Activated CD4-positive, alpha-beta memory T cell treated with anti-CD3 and anti-CD28 coated beads for 36 hours (primary cell): ENCODE measurements at regions not wholly inside any gene's neighbourhood (a gene's known extent, or its start where the extent isn't known, plus 50 kb on each side); places are given as distances from the start of the nearest gene placed in this dataset.
"Not testable (repeated sequence)": the region's sequence is repeated elsewhere in the genome, so short reads cannot be mapped to it uniquely, and the experiment has no call there.

Experiments used
- CTCF ChIA-PET: fragments of 350-600 bp; sonication (Branson Sonifier 250); formaldehyde crosslinking; loops from one replicate; lab custom pipeline; 2021; ENCODE audit warnings: antibody characterized with exemption, inconsistent platforms; lab: Charles Lee
- POLR2A ChIA-PET: fragments of 350-600 bp; sonication (Branson Sonifier 250); formaldehyde crosslinking; loops from one replicate; lab custom pipeline; 2021; ENCODE audit warnings: antibody characterized with exemption; lab: Charles Lee
- DNase-seq: peaks from one replicate; pipeline ENCODE4 v3.0.0-alpha.2; 2020
- H3K27ac Mint-ChIP-seq: one replicate; pipeline ENCODE4 v1.8.0; 2021; ENCODE audit warnings: mixed read lengths
- H3K27me3 Mint-ChIP-seq: one replicate; pipeline ENCODE4 v1.8.0; 2021; ENCODE audit warnings: mixed read lengths
- H3K36me3 Mint-ChIP-seq: one replicate; pipeline ENCODE4 v1.8.0; 2021; ENCODE audit warnings: mixed read lengths
- H3K4me1 Mint-ChIP-seq: one replicate; pipeline ENCODE4 v1.8.0; 2021; ENCODE audit warnings: low read depth, mixed read lengths
- H3K4me3 Mint-ChIP-seq: one replicate; pipeline ENCODE4 v1.8.0; 2021; ENCODE audit warnings: mild to moderate bottlenecking, mixed read lengths
- H3K9me3 Mint-ChIP-seq: one replicate; pipeline ENCODE4 v1.8.0; 2021; ENCODE audit warnings: mixed read lengths
- intact Hi-C: fragments of 100-400 bp; cut with micrococcal nuclease; formaldehyde crosslinking; loops from one replicate; pipeline ENCODE4 v1.15.1; 2023

DNA sequence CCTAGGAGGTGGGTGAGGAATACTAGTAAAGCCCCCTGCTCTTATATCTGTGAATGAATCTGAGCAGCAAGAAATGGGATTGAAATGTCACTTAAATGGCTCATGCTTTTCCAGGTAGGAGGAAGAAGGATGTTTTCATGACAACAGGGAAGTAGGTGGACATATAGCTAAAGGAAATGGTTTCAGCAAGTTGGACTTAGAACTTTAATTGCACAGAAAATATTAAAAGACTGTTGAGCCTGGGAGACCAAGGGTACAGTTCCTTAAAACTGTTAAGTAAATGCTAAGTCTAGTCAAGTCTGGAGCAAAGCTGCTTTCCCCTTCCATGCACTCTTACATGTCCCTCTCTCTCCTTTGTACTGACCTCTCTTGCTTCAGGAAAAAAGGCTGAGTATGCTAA is 301.3 kb downstream of the HGF start:
- ChIA-PET CTCF (interaction anchor here (1.5 kb wide), 1 partner anchor 772 kb away, joined by 3 read pairs; no protein-coding TSS in a partner anchor), POLR2A (no interaction called here)
- no peak for DNase-seq
- Mint-ChIP-seq H3K4me3 (no peak overlapping the region), H3K27me3 (no peaks in the 10 kb centered on the region), H3K36me3 (no peaks in the 10 kb centered on the region), H3K27ac (no peak overlapping the region), H3K4me1 (no peaks in the 10 kb centered on the region), H3K9me3 (no peaks in the 10 kb centered on the region)
- intact Hi-C loops: no loop called here

DNA sequence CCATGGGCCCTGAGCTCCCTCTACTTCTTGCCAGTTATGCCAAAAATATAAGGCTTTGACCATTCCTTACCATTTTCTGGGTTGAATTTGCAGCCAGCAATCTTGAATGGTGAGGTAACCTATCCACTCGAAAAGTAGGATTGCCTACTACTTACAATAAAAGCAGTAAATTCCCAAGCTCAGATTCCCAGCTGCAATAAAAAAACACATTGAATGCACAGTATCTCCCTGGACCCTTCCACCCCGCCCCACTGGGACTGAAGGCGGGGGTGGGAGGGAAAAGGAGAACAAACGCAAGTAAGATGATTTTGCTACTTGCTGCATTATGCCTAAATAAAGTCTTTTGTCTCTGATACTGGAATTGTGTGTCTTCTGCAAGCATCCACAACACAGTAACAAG is 301.9 kb downstream of the HGF start:
- POLR2A ChIA-PET: no interaction called here
- intact Hi-C loops: no loop called here
- Mint-ChIP-seq H3K9me3 (no peaks in the 10 kb centered on the region), H3K27ac (no peak overlapping the region), H3K27me3 (no peaks in the 10 kb centered on the region), H3K36me3 (no peaks in the 10 kb centered on the region), H3K4me3 (no peak overlapping the region), H3K4me1 (no peaks in the 10 kb centered on the region)
- CTCF ChIA-PET: interaction anchor here (1.5 kb wide), 1 partner anchor 772 kb away, joined by 3 read pairs; no protein-coding TSS in a partner anchor
- no peak for DNase-seq

DNA sequence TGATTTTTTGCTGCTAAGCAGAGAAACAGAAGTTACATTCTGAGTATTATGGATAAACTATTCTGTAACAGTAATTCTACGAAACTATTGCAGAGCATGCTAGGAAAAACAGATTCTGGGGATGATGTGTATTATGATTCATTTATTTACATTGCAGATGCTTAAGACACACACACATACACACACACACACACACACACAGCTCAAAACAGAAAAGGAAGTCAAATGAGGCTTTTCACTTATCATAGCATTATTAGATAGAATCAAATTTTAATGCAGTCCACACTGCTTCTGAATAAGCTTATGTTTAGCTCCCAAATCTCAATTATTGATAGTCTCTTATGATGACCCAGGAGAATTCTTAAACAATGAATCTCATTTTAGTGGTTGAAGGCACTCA is 307.2 kb downstream of the HGF start:
- no peaks in the 10 kb centered on the region for H3K27me3 Mint-ChIP-seq
- H3K4me3 Mint-ChIP-seq: no peak overlapping the region
- no peaks in the 10 kb centered on the region for H3K36me3 Mint-ChIP-seq
- CTCF ChIA-PET: no interaction called here
- H3K9me3 Mint-ChIP-seq: no peaks in the 10 kb centered on the region
- intact Hi-C loops: no loop called here
- no peak overlapping the region for H3K27ac Mint-ChIP-seq
- DNase-seq: no peak
- POLR2A ChIA-PET: no interaction called here
- H3K4me1 Mint-ChIP-seq: no peaks in the 10 kb centered on the region

DNA sequence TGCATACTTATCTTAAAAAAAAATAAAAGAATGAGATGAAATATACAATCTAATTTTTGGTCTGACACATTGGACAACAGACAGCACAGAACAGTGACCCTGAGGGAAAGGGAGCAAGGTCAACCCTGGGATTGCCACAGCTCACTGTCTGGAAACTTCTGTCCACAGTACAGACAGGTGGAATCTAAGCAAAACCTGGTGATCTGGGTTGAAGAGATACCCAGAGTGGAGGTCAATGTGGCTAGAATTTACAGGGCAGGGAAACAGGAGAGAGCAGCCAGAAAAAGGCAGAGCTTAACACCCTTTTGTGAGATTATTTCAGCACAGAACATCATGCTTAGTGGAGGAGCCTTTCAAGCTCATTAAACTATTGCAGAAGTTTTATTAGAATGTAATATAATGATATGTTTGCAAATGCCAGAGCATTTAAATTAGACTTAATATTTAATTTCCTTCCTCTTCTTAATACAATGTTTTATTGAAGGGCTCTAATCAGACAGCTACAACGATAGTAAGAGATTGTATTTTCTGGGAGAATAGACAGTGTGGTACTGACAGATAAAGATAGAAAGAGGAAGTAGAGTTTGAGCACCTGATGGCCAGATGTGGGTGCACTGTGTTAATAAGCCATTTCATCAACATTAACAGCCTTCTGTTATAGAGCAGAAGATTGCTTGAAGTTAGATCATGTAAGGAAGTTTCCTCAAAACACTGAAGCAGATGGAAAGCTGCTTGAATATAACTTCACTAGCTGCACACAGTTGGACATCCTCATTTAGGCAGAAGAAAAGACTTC is 309.4 kb downstream of the HGF start:
- intact Hi-C loops: no loop called here
- ChIA-PET POLR2A (no interaction called here), CTCF (no interaction called here)
- no peak for DNase-seq
- peaks cover 3% of the 10 kb centered on the region for H3K9me3 Mint-ChIP-seq
- H3K27me3 Mint-ChIP-seq: no peaks in the 10 kb centered on the region
- no peak overlapping the region for H3K4me3 Mint-ChIP-seq
- H3K27ac Mint-ChIP-seq: no peak overlapping the region
- H3K36me3 Mint-ChIP-seq: no peaks in the 10 kb centered on the region
- no peaks in the 10 kb centered on the region for H3K4me1 Mint-ChIP-seq

DNA sequence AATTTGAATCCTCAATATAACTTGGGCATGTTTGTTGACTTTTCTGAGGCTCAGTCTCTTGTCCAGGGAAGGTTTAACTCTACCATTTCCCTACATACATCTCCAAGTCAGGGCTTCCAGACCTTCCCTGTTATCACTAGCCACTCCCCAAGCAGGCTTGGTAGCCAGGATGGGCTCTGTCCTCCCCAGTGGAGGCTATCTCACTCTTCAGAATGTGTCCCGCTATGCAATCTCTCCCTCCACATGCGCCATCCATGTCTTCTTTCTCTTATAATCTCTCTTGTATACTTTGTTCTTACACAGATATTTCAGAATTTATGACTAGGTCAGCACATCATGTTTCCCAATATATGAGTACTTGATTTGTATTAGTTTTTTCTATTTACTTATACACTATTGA is 310.4 kb downstream of the HGF start:
- H3K27me3 Mint-ChIP-seq: no peaks in the 10 kb centered on the region
- H3K27ac Mint-ChIP-seq: no peak overlapping the region
- H3K4me3 Mint-ChIP-seq: no peak overlapping the region
- DNase-seq: no peak
- no peaks in the 10 kb centered on the region for H3K36me3 Mint-ChIP-seq
- ChIA-PET POLR2A (no interaction called here), CTCF (no interaction called here)
- H3K9me3 Mint-ChIP-seq: peaks cover 3% of the 10 kb centered on the region
- no peaks in the 10 kb centered on the region for H3K4me1 Mint-ChIP-seq
- intact Hi-C loops: no loop called here

DNA sequence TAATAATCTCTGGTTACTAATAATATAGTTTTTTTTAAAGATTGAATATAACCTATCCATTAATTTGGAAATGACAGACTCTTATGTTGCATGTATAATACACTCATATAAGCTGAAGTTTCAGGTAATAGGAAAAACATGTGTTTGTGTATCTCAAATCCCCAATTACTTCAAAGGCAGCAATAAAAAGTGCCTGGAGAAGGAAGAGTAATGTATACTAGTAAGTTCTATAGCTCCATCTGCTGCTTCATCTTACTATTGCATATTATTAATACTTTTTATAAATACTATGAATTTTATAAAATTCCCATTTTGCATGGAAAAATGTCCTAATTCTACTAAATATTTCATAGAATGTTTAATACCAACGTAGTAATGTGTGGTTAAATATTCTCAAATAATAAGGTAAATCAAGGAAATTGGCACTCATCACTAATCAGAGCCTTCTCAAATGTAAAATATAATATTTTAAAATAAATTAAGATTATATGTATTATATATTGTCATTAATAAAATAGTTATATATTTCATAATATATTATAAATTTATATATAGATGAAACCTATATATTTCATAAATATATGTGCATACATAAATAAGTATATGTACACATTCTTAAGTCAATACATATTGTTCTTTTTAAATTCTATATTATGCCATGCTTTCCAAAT is 311.9 kb downstream of the HGF start:
- Mint-ChIP-seq H3K27me3 (no peaks in the 10 kb centered on the region), H3K27ac (no peak overlapping the region), H3K4me1 (no peaks in the 10 kb centered on the region), H3K9me3 (peaks cover 9% of the 10 kb centered on the region), H3K4me3 (no peak overlapping the region), H3K36me3 (no peaks in the 10 kb centered on the region)
- no peak for DNase-seq
- intact Hi-C loops: no loop called here
- ChIA-PET CTCF (no interaction called here), POLR2A (no interaction called here)

DNA sequence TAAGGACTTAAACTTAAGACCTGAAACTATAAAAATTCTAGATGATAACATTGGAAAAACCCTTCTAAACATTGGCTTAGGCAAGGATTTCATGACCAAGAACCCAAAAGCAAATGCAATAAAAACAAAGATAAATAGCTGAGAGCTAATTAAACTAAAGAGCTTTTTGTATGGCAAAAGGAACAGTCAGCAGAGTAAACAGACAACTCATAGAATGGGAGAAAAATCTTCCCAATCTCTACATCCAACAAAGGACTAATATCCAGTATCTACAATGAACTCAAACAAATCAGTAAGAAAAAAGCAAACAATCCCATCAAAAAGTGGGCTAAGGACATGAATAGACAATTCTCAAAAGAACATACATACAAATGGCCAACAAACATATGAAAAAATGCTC is 316.1 kb downstream of the HGF start:
- H3K27me3 Mint-ChIP-seq, DNase-seq, H3K36me3 Mint-ChIP-seq, H3K4me1 Mint-ChIP-seq, intact Hi-C loops, POLR2A ChIA-PET, H3K27ac Mint-ChIP-seq, H3K4me3 Mint-ChIP-seq, H3K9me3 Mint-ChIP-seq, CTCF ChIA-PET: not testable (repeated sequence)

DNA sequence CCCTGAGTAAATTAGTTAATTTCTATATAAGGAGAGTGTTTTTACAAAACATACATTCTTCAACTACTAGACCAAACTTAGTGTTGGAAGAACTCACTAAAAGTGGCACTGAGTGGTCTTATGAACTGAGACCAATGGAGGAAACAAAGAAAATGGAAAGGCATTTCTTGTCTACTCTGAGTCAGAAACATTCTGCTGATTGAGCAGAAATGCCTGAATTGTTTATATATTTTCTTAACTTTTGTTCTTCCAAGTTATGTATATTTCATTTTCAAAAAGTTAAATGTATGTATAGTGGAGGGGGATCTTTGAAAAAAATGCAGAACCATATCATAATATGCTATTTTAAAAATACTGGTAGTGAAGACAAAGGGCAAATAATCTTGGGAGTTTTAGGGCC is 320.7 kb downstream of the HGF start:
- H3K27me3 Mint-ChIP-seq: no peaks in the 10 kb centered on the region
- no peaks in the 10 kb centered on the region for H3K36me3 Mint-ChIP-seq
- no peak for DNase-seq
- intact Hi-C loops: no loop called here
- no peaks in the 10 kb centered on the region for H3K4me1 Mint-ChIP-seq
- no peak overlapping the region for H3K27ac Mint-ChIP-seq
- H3K4me3 Mint-ChIP-seq: no peak overlapping the region
- H3K9me3 Mint-ChIP-seq: peaks cover 7% of the 10 kb centered on the region
- ChIA-PET POLR2A (no interaction called here), CTCF (no interaction called here)

DNA sequence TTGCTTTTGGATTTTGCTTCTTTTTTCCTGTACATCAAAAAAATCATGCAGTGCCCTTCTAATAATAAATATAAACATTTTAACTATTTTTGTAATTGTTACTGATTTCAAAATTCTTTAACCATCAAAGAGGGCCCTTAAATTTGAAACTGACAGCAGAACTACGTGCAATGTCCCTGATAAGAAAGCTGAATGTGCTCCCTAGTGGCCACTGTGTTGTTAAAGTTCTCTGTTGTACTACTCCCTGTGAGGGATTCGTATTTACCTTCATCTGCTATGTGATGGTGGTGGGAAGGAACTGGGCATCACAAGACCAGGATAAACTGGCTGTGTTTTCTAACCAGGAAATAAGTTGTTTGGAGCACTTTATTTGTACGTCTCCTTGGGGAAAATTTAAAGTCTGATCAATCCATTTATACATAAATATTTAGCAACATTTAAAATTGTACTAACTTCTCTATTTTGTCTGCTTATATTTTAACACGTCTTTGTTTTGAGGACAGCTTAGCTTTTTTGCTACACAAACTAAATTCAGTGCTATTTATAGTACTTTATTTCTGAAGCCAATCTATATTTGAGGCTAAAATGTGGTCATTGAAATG is 322.4 kb downstream of the HGF start:
- ChIA-PET CTCF (no interaction called here), POLR2A (no interaction called here)
- H3K27me3 Mint-ChIP-seq: no peaks in the 10 kb centered on the region
- no peaks in the 10 kb centered on the region for H3K36me3 Mint-ChIP-seq
- DNase-seq: no peak
- intact Hi-C loops: no loop called here
- no peaks in the 10 kb centered on the region for H3K4me1 Mint-ChIP-seq
- no peak overlapping the region for H3K4me3 Mint-ChIP-seq
- H3K9me3 Mint-ChIP-seq: no peaks in the 10 kb centered on the region
- H3K27ac Mint-ChIP-seq: no peak overlapping the region

DNA sequence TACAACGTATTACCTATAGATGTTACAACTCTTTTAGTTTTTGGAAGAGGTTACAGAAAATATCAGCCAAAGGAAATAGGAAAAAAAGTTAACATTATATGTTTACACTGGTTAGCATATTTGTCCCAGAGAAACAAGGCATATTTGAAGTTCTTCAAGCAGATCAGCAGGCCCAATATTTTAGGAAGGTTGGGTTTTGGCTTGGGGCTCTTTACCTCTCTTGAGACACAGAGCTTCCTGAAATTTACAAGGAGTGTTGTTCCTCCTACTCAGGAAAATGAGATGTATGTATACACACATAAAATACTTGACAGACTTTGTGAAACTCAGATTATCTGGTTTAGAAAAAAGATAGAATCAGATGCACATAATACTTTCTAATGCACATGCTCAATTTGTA is 323.6 kb downstream of the HGF start:
- Mint-ChIP-seq H3K27me3 (no peaks in the 10 kb centered on the region), H3K4me1 (no peaks in the 10 kb centered on the region), H3K36me3 (no peaks in the 10 kb centered on the region), H3K4me3 (no peak overlapping the region), H3K27ac (no peak overlapping the region), H3K9me3 (no peaks in the 10 kb centered on the region)
- intact Hi-C loops: no loop called here
- POLR2A ChIA-PET: no interaction called here
- no peak for DNase-seq
- CTCF ChIA-PET: no interaction called here

DNA sequence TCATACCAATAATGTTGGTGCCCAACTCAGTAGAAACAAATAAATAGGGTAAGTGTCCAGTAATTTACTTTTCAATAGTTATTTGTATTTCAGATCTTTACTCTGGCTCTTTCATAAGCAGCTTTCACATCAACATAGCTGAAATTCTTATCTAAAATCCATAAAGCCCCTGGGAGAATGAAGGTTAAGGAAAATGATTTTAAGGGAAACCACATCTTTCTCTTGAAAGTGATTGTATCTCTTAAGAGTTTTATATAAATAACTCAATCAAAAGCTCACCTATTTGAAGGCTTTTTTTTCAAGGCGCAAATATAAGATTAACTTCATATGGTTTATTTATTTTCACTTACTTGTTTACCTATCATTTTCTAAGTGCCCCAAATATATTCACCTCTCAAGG is 324.4 kb downstream of the HGF start:
- Mint-ChIP-seq H3K27ac (no peak overlapping the region), H3K36me3 (no peaks in the 10 kb centered on the region), H3K9me3 (no peaks in the 10 kb centered on the region), H3K4me1 (no peaks in the 10 kb centered on the region), H3K27me3 (no peaks in the 10 kb centered on the region), H3K4me3 (no peak overlapping the region)
- ChIA-PET CTCF (no interaction called here), POLR2A (no interaction called here)
- intact Hi-C loops: no loop called here
- DNase-seq: no peak

DNA sequence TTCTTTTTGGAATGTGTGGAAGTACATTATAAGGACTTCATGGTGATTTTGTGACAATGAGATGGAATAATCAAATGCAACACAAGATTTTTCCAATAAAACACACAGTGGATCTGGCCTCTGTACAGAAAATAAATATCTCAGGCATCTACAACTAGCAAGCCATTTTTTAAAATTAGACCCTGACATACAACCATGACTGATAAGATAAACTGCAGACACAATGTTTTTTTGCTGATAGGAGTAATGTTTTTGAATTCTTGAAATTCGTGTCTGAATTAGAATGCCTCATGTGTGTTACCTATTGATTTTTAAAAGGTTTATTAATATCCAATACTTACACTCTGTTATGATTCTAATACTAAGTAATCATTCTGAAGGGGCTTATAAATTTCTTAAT is 328.1 kb downstream of the HGF start:
- Mint-ChIP-seq H3K36me3 (no peaks in the 10 kb centered on the region), H3K27me3 (no peaks in the 10 kb centered on the region), H3K4me3 (no peak overlapping the region), H3K27ac (no peak overlapping the region), H3K9me3 (peaks cover 5% of the 10 kb centered on the region), H3K4me1 (no peaks in the 10 kb centered on the region)
- DNase-seq: no peak
- intact Hi-C loops: no loop called here
- CTCF ChIA-PET: no interaction called here
- POLR2A ChIA-PET: no interaction called here

DNA sequence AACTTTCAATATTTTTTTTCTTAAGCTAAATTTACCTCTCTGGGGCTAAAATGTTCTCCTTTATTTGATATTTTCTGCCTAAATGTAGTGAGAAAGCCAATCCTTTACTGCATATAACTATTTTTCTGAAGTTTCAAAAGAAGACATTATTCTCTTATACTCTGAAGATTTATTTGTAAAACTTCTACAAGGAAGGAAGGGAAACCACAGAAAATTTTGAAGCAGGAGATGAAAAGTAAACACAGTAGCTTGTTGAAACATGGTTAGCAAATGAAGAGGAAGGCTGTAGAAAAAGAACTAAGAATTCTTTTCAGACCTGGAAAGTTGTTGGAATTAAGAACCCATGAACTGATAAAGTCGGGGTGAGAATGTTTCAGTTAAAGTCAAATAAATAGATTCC is 330.3 kb downstream of the HGF start:
- no peaks in the 10 kb centered on the region for H3K4me1 Mint-ChIP-seq
- H3K27ac Mint-ChIP-seq: no peak overlapping the region
- intact Hi-C loops: no loop called here
- no peaks in the 10 kb centered on the region for H3K36me3 Mint-ChIP-seq
- no peaks in the 10 kb centered on the region for H3K27me3 Mint-ChIP-seq
- no peak for DNase-seq
- peaks cover 13% of the 10 kb centered on the region for H3K9me3 Mint-ChIP-seq
- POLR2A ChIA-PET: no interaction called here
- CTCF ChIA-PET: no interaction called here
- H3K4me3 Mint-ChIP-seq: no peak overlapping the region
